A549 (cell line): ENCODE measurements at regions not wholly inside any gene's neighbourhood (a gene's known extent, or its start where the extent isn't known, plus 50 kb on each side); places are given as distances from the start of the nearest gene placed in this dataset.

Experiments used
- ATAC-seq, 2 experiments: fragments of 200-7000 bp in 1 of 2; fragments of >200 bp in 1 of 2; cut with Nextera tagmentation in 1 of 2; cut with Tn5 transposase in 1 of 2; 3 replicates each; pipeline versions ENCODE4 v1.8.0 to v1.9.1; 2018 to 2020; ENCODE audit warnings: mild to moderate bottlenecking in 1 of 2, moderate library complexity in 1 of 2
- CTCF ChIA-PET: fragments of 300-600 bp; sonication (Branson Sonifier 250); formaldehyde crosslinking; extraction: SDS; loops from one replicate; lab custom pipeline; 2021; ENCODE audit warnings: antibody characterized with exemption, inconsistent platforms; lab: Yijun Ruan, JAX
- POLR2A ChIA-PET: fragments of 350-600 bp; formaldehyde crosslinking; extraction: SDS; loops from one replicate; lab custom pipeline; 2021; ENCODE audit warnings: antibody characterized with exemption, inconsistent platforms; lab: Yijun Ruan, JAX
- DNase-seq, 2 experiments: peaks; one replicate each; pipeline versions ENCODE4 v3.0.0 to v3.0.0-alpha.2; 2011 to 2016; ENCODE audit warnings: low read depth in 1 of 2, low spot score in 1 of 2
- FAIRE-seq: peaks from 2 replicates; lab custom pipeline; 2011; peaks lifted over from hg19 to GRCh38; lab: Jason Lieb, UNC
- H3K27ac ChIP-seq, 2 experiments: fragments of >200 bp; sonication (Bioruptor Twin); formaldehyde crosslinking; 3 replicates each; pipeline ENCODE4 v1.5.1; 2016 to 2017
- H3K4me1 ChIP-seq: fragments of >200 bp; sonication (Bioruptor Twin); formaldehyde crosslinking; 3 replicates; pipeline ENCODE4 v1.6.1; 2016
- H3K4me2 ChIP-seq: fragments of >200 bp; sonication (Bioruptor Twin); formaldehyde crosslinking; 3 replicates; pipeline ENCODE4 v1.6.1; 2016
- H3K4me3 ChIP-seq: fragments of >200 bp; sonication (Bioruptor Twin); formaldehyde crosslinking; 3 replicates; pipeline ENCODE4 v1.5.1; 2016
- H3K9me3 ChIP-seq: fragments of >200 bp; sonication (Bioruptor Twin); formaldehyde crosslinking; 3 replicates; pipeline ENCODE4 v1.6.1; 2016
- BHLHE40 ChIP-seq: IDR thresholded peaks from 2 replicates; pipeline ENCODE4 v1.6.1; 2012; ENCODE audit warnings: low read depth, low read length, inconsistent platforms
- CEBPB ChIP-seq, 2 experiments: fragments of >200 bp in 1 of 2; sonication (Bioruptor Twin) in 1 of 2; formaldehyde crosslinking in 1 of 2; IDR thresholded peaks; 2 replicates each; pipeline ENCODE4 v1.6.1; 2012 to 2016
- CHD2 ChIP-seq: fragments of 150-350 bp; IDR thresholded peaks from 2 replicates; pipeline ENCODE4 v1.6.1; 2014; ENCODE audit warnings: low read length; ENCODE audit not compliant: partially characterized antibody
- CHD4 ChIP-seq: fragments of 200-600 bp; sonication (generic); IDR thresholded peaks from 2 replicates; pipeline ENCODE4 v1.6.1; 2016; ENCODE audit warnings: antibody characterized with exemption, mild to moderate bottlenecking, borderline replicate concordance
- EHMT2 ChIP-seq: fragments of 200-600 bp; sonication (generic); IDR thresholded peaks from 2 replicates; pipeline ENCODE4 v1.6.1; 2016; ENCODE audit warnings: antibody characterized with exemption, low read depth, mild to moderate bottlenecking, moderate library complexity
- EP300 ChIP-seq, 2 experiments: fragments of >200 bp; sonication (Bioruptor Twin); formaldehyde crosslinking; IDR thresholded peaks; 2 replicates in 1 of 2; 3 replicates in 1 of 2; pipeline ENCODE4 v1.6.1; 2016 to 2017
- ESRRA ChIP-seq: fragments of 150-350 bp; IDR thresholded peaks from 2 replicates; pipeline ENCODE4 v1.6.1; 2014; ENCODE audit warnings: mild to moderate bottlenecking, low read length, borderline replicate concordance
- FOSL2 ChIP-seq, 2 experiments: fragments of 450-650 bp in 1 of 2; fragments of >200 bp in 1 of 2; sonication (Bioruptor Twin) in 1 of 2; formaldehyde crosslinking; IDR thresholded peaks; 2 replicates each; pipeline versions ENCODE4 v1.5.0 to v1.6.1; 2016 to 2020; ENCODE audit warnings: mild to moderate bottlenecking in 1 of 2, moderate library complexity in 1 of 2
- HDAC2 ChIP-seq: fragments of 200-600 bp; sonication (generic); IDR thresholded peaks from 2 replicates; pipeline ENCODE4 v1.6.1; 2016
- HEYL ChIP-seq: fragments of 250-450 bp; sonication (Bioruptor Pico); IDR thresholded peaks from 2 replicates; pipeline ENCODE4 v1.8.0; 2021; ENCODE audit warnings: mild to moderate bottlenecking, moderate library complexity
- HOXA7 ChIP-seq: fragments of 250-450 bp; sonication (Bioruptor Pico); IDR thresholded peaks from 2 replicates; pipeline ENCODE4 v1.5.0; 2020; ENCODE audit warnings: mild to moderate bottlenecking, moderate library complexity
- HOXB5 ChIP-seq: fragments of 250-450 bp; sonication (Bioruptor Pico); IDR thresholded peaks from 2 replicates; pipeline ENCODE4 v1.5.0; 2020; ENCODE audit warnings: mild to moderate bottlenecking, moderate library complexity
- KDM1A ChIP-seq: fragments of 200-600 bp; sonication (generic); IDR thresholded peaks from 2 replicates; pipeline ENCODE4 v1.6.1; 2016; ENCODE audit warnings: low read depth, mild to moderate bottlenecking
- MAFK ChIP-seq: fragments of 450-650 bp; IDR thresholded peaks from 2 replicates; pipeline ENCODE4 v1.6.1; 2014; ENCODE audit not compliant: partially characterized antibody
- MAZ ChIP-seq: fragments of 150-350 bp; IDR thresholded peaks from 2 replicates; pipeline ENCODE4 v1.6.1; 2014; ENCODE audit warnings: antibody characterized with exemption, low read depth, low read length, borderline replicate concordance
- PHF8 ChIP-seq: fragments of 200-600 bp; sonication (generic); IDR thresholded peaks from 2 replicates; pipeline ENCODE4 v1.6.1; 2016; ENCODE audit warnings: low read depth, mild to moderate bottlenecking, antibody characterized with exemption, moderate library complexity, borderline replicate concordance
- POLR2A ChIP-seq: IDR thresholded peaks from 2 replicates; pipeline ENCODE4 v1.6.1; 2012; ENCODE audit warnings: mild to moderate bottlenecking, low read length
- RCOR1 ChIP-seq: fragments of 150-350 bp; IDR thresholded peaks from 2 replicates; pipeline ENCODE4 v1.6.1; 2014; ENCODE audit warnings: antibody characterized with exemption, low read length, low read depth
- SMC3 ChIP-seq: fragments of >200 bp; sonication (Bioruptor Twin); formaldehyde crosslinking; IDR thresholded peaks from 3 replicates; pipeline ENCODE4 v1.6.1; 2018; ENCODE audit warnings: inconsistent platforms
- SREBF2 ChIP-seq: fragments of 450-650 bp; IDR thresholded peaks from 2 replicates; pipeline ENCODE4 v1.6.1; 2014; ENCODE audit warnings: mild to moderate bottlenecking, moderate library complexity
- TFCP2L1 ChIP-seq: fragments of 250-450 bp; sonication (Bioruptor Pico); IDR thresholded peaks from 2 replicates; pipeline ENCODE4 v1.5.0; 2021; ENCODE audit warnings: mild to moderate bottlenecking
- TP53 ChIP-seq: fragments of 250-450 bp; sonication (Bioruptor Pico); IDR thresholded peaks from 2 replicates; pipeline ENCODE4 v1.5.0; 2021; ENCODE audit warnings: mild to moderate bottlenecking, moderate library complexity
- ZC3H11A ChIP-seq: fragments of 450-650 bp; IDR thresholded peaks from 2 replicates; pipeline ENCODE4 v1.6.1; 2014; ENCODE audit warnings: antibody characterized with exemption, mild to moderate bottlenecking
- ZFP36 ChIP-seq: fragments of 450-650 bp; IDR thresholded peaks from 2 replicates; pipeline ENCODE4 v1.6.1; 2014; ENCODE audit warnings: borderline replicate concordance; ENCODE audit not compliant: partially characterized antibody
- WGBS: methylation state at CpG from one replicate; pipeline ENCODE4 v1.1.6; 2017; ENCODE audit errors: missing lambda C conversion rate; 5-methylcytosine and 5-hydroxymethylcytosine counted together
- TF ChIP-seq, protein P1 (sequence below): IDR thresholded peaks from 2 replicates; pipeline ENCODE4 v1.6.1; 2012
- TF ChIP-seq, protein P2 (sequence below): fragments of >200 bp; sonication (Bioruptor Twin); formaldehyde crosslinking; IDR thresholded peaks from 3 replicates; pipeline ENCODE4 v1.6.1; 2016
- TF ChIP-seq, protein P3 (sequence below): IDR thresholded peaks from 2 replicates; pipeline ENCODE4 v1.6.1; 2012
- TF ChIP-seq, protein P4 (sequence below): fragments of 250-450 bp; sonication (Bioruptor Pico); IDR thresholded peaks from 2 replicates; pipeline ENCODE4 v1.5.0; 2020; ENCODE audit warnings: low read depth, mild to moderate bottlenecking, moderate library complexity

DNA sequence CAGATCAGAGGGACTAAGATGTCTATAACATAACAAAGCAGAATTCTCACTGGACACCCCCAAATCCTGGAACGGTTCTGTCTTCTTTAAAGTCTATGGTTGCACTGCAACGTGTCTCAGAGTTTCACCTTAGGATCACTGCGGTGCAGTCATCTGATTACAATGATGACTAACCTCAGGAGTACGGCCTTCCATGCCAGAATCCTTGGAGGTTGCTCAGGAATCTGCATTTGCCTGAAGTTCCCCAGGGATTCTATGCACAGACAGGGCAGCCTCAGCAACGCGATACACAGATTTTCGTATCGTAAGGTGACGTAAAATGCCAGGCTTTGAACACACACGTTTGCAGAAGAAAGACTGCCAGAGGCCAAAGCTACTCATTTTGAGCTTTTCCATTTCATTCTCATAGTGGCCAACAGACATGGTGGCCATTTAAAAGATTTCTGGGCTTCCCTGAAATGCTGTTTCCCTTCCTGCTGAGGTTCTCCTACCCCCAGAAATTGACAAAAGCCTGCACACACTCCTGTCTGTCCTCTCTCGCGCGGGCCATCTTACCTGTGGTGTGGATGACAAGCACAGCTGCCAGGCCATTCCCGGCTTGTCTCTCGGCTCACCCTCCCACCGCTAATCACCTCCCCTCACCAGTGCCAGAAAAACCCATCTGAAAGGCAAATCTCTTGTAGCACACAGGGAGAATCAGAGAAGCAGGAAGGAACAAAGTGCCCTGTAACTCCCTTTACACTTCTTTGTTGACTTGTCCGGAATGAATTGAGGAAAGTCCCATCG is 148.8 kb downstream of the ACKR3 start:
- DNase-seq (no peak), ATAC-seq (peak in 1 of 2 experiments; percentile 63; a peak in 3 of 6 replicates), FAIRE-seq (no peak)
- TF ChIP-seq EP300 (IDR thresholded peaks at IDR 0.05) (no peak), SMC3 (no peak), EHMT2 (no peak), KDM1A (no peak), ZFP36 (no peak), CEBPB (IDR thresholded peaks at IDR 0.05) (no peak), SREBF2 (no peak), MAFK (no peak)
- TF ChIP-seq, protein P1, sequence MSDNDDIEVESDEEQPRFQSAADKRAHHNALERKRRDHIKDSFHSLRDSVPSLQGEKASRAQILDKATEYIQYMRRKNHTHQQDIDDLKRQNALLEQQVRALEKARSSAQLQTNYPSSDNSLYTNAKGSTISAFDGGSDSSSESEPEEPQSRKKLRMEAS: no peak
- POLR2A ChIA-PET: no interaction called here
- CTCF ChIA-PET: interaction anchor here (1.0 kb wide), 1 partner anchor 18 kb away, joined by 3 read pairs; no protein-coding TSS in a partner anchor
- H3K4me1 ChIP-seq: peaks cover 19% of the 10 kb centered on the region; the same call in 2 of the 3 replicates
- no peak overlapping the region for H3K4me3 ChIP-seq
- peak overlapping the region; percentile 19; the same call in 1 of the 3 replicates for H3K4me2 ChIP-seq
- WGBS: 72% methylated on average over 18 of the region's 18 CpGs
- H3K9me3 ChIP-seq: no peaks in the 10 kb centered on the region
- H3K27ac ChIP-seq: peak overlapping the region in 1 of 2 experiments; percentile 64; a peak in 3 of 6 replicates

DNA sequence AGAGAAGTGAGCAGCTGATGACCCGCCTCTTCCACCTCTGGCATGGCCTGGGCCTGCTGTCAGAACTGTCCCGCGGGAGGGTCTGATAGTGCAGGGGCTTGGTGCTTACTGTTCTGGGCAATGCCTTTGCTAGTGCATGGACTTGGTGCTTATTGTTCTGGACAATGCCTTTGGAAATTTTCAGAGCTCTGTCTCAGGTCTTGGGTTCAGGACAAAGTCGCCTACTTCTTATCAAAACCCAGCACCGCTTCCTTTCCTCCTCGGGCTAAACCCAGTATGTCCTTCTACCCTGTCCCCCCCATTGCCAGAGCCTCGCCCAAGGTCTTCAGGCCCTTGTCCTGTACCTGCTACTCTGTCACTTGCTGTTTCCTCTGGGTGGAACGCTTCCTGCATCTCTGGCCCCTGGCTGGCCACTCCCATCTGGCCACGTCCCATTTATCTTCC is 149.6 kb downstream of the ACKR3 start:
- peak overlapping the region in 1 of 2 experiments; percentile 10; a peak in 1 of 6 replicates for H3K27ac ChIP-seq
- POLR2A ChIA-PET: no interaction called here
- TF ChIP-seq, protein P2, sequence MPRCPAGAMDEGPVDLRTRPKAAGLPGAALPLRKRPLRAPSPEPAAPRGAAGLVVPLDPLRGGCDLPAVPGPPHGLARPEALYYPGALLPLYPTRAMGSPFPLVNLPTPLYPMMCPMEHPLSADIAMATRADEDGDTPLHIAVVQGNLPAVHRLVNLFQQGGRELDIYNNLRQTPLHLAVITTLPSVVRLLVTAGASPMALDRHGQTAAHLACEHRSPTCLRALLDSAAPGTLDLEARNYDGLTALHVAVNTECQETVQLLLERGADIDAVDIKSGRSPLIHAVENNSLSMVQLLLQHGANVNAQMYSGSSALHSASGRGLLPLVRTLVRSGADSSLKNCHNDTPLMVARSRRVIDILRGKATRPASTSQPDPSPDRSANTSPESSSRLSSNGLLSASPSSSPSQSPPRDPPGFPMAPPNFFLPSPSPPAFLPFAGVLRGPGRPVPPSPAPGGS: no peak
- TF ChIP-seq PHF8 (no peak), MAZ (no peak), POLR2A (no peak), RCOR1 (no peak), CHD2 (no peak)
- TF ChIP-seq, all 56 proteins: peak for 0
- Histone ChIP-seq H3K4me2 (no peak overlapping the region), H3K4me3 (no peak overlapping the region), H3K9me3 (no peaks in the 10 kb centered on the region), H3K4me1 (peaks cover 13% of the 10 kb centered on the region; the same call in 2 of the 3 replicates)
- DNase-seq (no peak), FAIRE-seq (no peak), ATAC-seq (no peak)
- WGBS: 77% methylated on average over 9 of the region's 9 CpGs
- CTCF ChIA-PET: no interaction called here

DNA sequence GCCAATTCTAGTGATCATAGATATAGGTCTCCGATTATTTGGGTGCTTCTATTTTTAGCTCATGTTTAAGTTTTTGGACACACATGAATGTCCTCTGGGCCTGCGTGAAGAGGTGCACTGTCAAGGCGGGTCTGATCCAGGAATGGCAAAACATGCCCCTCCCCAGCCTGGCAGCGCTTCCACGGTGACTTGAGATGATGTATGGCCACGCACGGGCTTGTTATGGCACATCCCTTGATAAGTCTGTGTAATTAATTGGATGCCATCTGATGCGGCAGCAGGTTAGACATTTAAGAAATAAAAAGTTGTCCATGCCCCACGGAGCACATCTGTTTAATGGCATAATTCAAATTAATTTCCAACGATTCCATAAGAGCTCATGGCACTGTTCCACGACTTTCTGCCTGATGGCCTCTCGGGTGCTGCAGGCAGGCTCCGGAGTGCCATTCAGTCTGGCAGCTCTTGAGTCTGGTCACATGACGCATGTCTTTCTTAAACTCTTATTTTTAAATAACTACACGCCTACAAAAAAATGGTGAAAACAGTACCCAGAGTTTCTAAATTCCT is 151.4 kb downstream of the ACKR3 start:
- WGBS: 80% methylated on average over 15 of the region's 15 CpGs

More for the DNA sequence above, 151.4 kb downstream of the ACKR3 start:
- no peak for FAIRE-seq
- H3K4me2 ChIP-seq: no peak overlapping the region
- H3K4me3 ChIP-seq: no peak overlapping the region
- ChIA-PET POLR2A (no interaction called here), CTCF (no interaction called here)
- DNase-seq: no peak
- no peak for ATAC-seq
- peaks cover 9% of the 10 kb centered on the region; the same call in 1 of the 3 replicates for H3K4me1 ChIP-seq
- TF ChIP-seq, protein P3, sequence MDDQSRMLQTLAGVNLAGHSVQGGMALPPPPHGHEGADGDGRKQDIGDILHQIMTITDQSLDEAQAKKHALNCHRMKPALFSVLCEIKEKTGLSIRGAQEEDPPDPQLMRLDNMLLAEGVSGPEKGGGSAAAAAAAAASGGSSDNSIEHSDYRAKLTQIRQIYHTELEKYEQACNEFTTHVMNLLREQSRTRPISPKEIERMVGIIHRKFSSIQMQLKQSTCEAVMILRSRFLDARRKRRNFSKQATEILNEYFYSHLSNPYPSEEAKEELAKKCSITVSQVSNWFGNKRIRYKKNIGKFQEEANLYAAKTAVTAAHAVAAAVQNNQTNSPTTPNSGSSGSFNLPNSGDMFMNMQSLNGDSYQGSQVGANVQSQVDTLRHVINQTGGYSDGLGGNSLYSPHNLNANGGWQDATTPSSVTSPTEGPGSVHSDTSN: no peak
- TF ChIP-seq RCOR1 (no peak), FOSL2 (IDR thresholded peaks at IDR 0.05) (no peak), FOSL2 (CRISPR knock-in tag; IDR thresholded peaks at IDR 0.05) (no peak), BHLHE40 (no peak), HDAC2 (no peak), TFCP2L1 (no peak), TP53 (CRISPR knock-in tag) (no peak), CHD2 (no peak), ESRRA (no peak), CHD4 (no peak), HOXB5 (no peak), HEYL (CRISPR knock-in tag) (no peak), MAFK (no peak), ZC3H11A (no peak), HOXA7 (CRISPR knock-in tag) (no peak)
- TF ChIP-seq, protein P2: no peak
- TF ChIP-seq, protein P4, sequence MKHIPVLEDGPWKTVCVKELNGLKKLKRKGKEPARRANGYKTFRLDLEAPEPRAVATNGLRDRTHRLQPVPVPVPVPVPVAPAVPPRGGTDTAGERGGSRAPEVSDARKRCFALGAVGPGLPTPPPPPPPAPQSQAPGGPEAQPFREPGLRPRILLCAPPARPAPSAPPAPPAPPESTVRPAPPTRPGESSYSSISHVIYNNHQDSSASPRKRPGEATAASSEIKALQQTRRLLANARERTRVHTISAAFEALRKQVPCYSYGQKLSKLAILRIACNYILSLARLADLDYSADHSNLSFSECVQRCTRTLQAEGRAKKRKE (CRISPR knock-in tag): no peak
- H3K9me3 ChIP-seq: no peaks in the 10 kb centered on the region
- no peak overlapping the region for H3K27ac ChIP-seq
